ENCODE measurements at regions not wholly inside any gene's neighbourhood (a gene's known extent, or its start where the extent isn't known, plus 50 kb on each side); places are given as distances from the start of the nearest gene placed in this dataset.

DNA sequence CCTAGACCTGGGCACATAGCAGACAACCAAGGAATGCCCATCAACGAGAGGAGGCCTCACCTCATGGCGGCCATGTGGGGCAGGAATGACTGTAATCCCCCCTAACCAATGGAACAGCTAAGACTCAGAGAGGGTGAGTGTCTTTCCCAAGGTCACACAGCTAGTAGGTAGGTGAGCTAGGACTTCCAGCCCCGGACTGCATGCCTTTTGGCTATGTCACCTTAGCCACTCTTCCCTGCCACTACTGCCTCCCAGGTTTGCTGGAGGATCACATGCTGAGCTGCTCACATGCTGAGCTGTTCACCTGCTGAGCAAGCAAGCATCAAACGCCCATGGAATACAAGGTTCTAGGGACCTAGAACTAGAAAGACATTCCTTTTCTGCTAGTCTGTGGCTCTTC, 188.5 kb upstream of the PMEPA1 start:
- Histone ChIP-seq H3K4me3 (no peak overlapping the region), H3K4me1 (0 out of 3 replicates have a peak, but pooled peaks cover 8% of the 10 kb centered on the region), H3K4me2 (no peak overlapping the region), H3K9me3 (no peaks in the 10 kb centered on the region), H3K27ac (no peak overlapping the region)
- WGBS (ENCODE audit: missing lambda C conversion rate): 73% methylated on average over 4 of the region's 4 CpGs
- CTCF ChIA-PET: interaction anchor here (0.8 to 1.8 kb wide), 4 partner anchors 14 to 282 kb away, joined by 3 to 4 read pairs (median 4); no protein-coding TSS in a partner anchor
- POLR2A ChIA-PET: no interaction called here
- no peak for FAIRE-seq
- TF ChIP-seq ZFP36 (IDR thresholded peaks at IDR 0.05; ENCODE audit: borderline replicate concordance, partially characterized antibody): peak; percentile 15
- TF ChIP-seq, protein P1, sequence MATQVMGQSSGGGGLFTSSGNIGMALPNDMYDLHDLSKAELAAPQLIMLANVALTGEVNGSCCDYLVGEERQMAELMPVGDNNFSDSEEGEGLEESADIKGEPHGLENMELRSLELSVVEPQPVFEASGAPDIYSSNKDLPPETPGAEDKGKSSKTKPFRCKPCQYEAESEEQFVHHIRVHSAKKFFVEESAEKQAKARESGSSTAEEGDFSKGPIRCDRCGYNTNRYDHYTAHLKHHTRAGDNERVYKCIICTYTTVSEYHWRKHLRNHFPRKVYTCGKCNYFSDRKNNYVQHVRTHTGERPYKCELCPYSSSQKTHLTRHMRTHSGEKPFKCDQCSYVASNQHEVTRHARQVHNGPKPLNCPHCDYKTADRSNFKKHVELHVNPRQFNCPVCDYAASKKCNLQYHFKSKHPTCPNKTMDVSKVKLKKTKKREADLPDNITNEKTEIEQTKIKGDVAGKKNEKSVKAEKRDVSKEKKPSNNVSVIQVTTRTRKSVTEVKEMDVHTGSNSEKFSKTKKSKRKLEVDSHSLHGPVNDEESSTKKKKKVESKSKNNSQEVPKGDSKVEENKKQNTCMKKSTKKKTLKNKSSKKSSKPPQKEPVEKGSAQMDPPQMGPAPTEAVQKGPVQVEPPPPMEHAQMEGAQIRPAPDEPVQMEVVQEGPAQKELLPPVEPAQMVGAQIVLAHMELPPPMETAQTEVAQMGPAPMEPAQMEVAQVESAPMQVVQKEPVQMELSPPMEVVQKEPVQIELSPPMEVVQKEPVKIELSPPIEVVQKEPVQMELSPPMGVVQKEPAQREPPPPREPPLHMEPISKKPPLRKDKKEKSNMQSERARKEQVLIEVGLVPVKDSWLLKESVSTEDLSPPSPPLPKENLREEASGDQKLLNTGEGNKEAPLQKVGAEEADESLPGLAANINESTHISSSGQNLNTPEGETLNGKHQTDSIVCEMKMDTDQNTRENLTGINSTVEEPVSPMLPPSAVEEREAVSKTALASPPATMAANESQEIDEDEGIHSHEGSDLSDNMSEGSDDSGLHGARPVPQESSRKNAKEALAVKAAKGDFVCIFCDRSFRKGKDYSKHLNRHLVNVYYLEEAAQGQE (IDR thresholded peaks at IDR 0.05): no peak
- DNase-seq (ENCODE audit: low read depth in 1 of 2, low spot score in 1 of 2): no peak
- no peak for ATAC-seq

- CTCF ChIA-PET: interaction anchor here (0.8 to 1.8 kb wide), 5 partner anchors 13 to 282 kb away, joined by 3 to 4 read pairs (median 3); no protein-coding TSS in a partner anchor
- TF ChIP-seq RCOR1 (IDR thresholded peaks at IDR 0.05; ENCODE audit: low read depth, low read length): no peak
- TF ChIP-seq RNF2 (IDR thresholded peaks at IDR 0.05; ENCODE audit: borderline replicate concordance, low read depth): no peak
- no peak for TF ChIP-seq MYC (IDR thresholded peaks at IDR 0.05; ENCODE audit: borderline replicate concordance, low read length)
- TF ChIP-seq FOSB (CRISPR knock-in tag; IDR thresholded peaks at IDR 0.05): no peak
- no peak for TF ChIP-seq HMGXB4 (CRISPR knock-in tag; IDR thresholded peaks at IDR 0.05; ENCODE audit: borderline replicate concordance)
- TF ChIP-seq ESRRA (IDR thresholded peaks at IDR 0.05; ENCODE audit: borderline replicate concordance, low read length): no peak
- TF ChIP-seq TFCP2L1 (CRISPR knock-in tag; IDR thresholded peaks at IDR 0.05): no peak
- no peak for TF ChIP-seq RAD21 (conservative IDR thresholded peaks at IDR 0.05 in 1 of 2, IDR thresholded peaks at IDR 0.05 in 1 of 2)
- TF ChIP-seq HEYL (CRISPR knock-in tag; IDR thresholded peaks at IDR 0.05): no peak
- TF ChIP-seq ELK1 (IDR thresholded peaks at IDR 0.05; ENCODE audit: low read depth, low read length): no peak
- TF ChIP-seq CHD4 (IDR thresholded peaks at IDR 0.05; ENCODE audit: borderline replicate concordance): no peak
- no peak for TF ChIP-seq MAFK (IDR thresholded peaks at IDR 0.05; ENCODE audit: partially characterized antibody)
- no peak for TF ChIP-seq SMC3 (IDR thresholded peaks at IDR 0.05)
- POLR2A ChIA-PET: interaction anchor here (0.9 kb wide), 1 partner anchor 223 kb away, joined by 3 read pairs; no protein-coding TSS in a partner anchor
Measured at GRCh38 chr20:57897891-57898290, 188.1 kb upstream of the PMEPA1 start.

More at GRCh38 chr20:57897891-57898290, 188.1 kb upstream of the PMEPA1 start:
- H3K9me3 ChIP-seq: no peaks in the 10 kb centered on the region
- peak overlapping the region in 1 of 2 experiments; percentile 51; a peak in 2 of 6 replicates for H3K27ac ChIP-seq
- 87% methylated on average over 4 of the region's 4 CpGs for WGBS (ENCODE audit: missing lambda C conversion rate)
- DNase-seq (ENCODE audit: low read depth in 1 of 2, low spot score in 1 of 2) (no peak), FAIRE-seq (no peak), ATAC-seq (no peak)
- H3K4me3 ChIP-seq: no peak overlapping the region
- H3K4me2 ChIP-seq: no peak overlapping the region
- H3K4me1 ChIP-seq: 0 out of 3 replicates have a peak, but pooled peaks cover 8% of the 10 kb centered on the region

Measured in A549 (cell line).